ENCODE measurements at regions not wholly inside any gene's neighbourhood (a gene's known extent, or its start where the extent isn't known, plus 50 kb on each side); places are given as distances from the start of the nearest gene placed in this dataset.

- no peak overlapping the region for H3K9ac ChIP-seq
- H3K27ac Mint-ChIP-seq = no peak overlapping the region
- H3K4me1 Mint-ChIP-seq = no peaks in the 10 kb centered on the region
- H3K4me3 Mint-ChIP-seq = no peak overlapping the region
- no peaks in the 10 kb centered on the region for H3K4me1 ChIP-seq
- H2AFZ ChIP-seq (replicated peaks) = no peak overlapping the region
- H3K36me3 Mint-ChIP-seq = no peaks in the 10 kb centered on the region
- H3K9me3 Mint-ChIP-seq = no peaks in the 10 kb centered on the region
- H3K36me3 ChIP-seq = no peaks in the 10 kb centered on the region
- H3K27me3 Mint-ChIP-seq (ENCODE audit: insufficient read depth, low read depth) = no peaks in the 10 kb centered on the region
- H3F3A ChIP-seq (ENCODE audit: low read depth) = no peaks in the 10 kb centered on the region
- no peak overlapping the region for H3K4me3 ChIP-seq
- TF ChIP-seq CTCF (IDR thresholded peaks at IDR 0.05) = no peak
- TF ChIP-seq EZH2 (IDR thresholded peaks at IDR 0.05) = no peak
- no peaks in the 10 kb centered on the region for H3K9me3 ChIP-seq (ENCODE audit: low read depth)
- H3K27ac ChIP-seq = no peak overlapping the region
- no peaks in the 10 kb centered on the region for H3K79me2 ChIP-seq (ENCODE audit: low read depth)
- H3K27me3 ChIP-seq = no peaks in the 10 kb centered on the region
- no peaks in the 10 kb centered on the region for H4K20me1 ChIP-seq (ENCODE audit: low read depth)
- no peak overlapping the region for H3K4me2 ChIP-seq
- DNase-seq (ENCODE audit: low spot score) = no peak
Measured at GRCh38 chr1:104064399-104064798, 314.7 kb downstream of the AMY1C start.

GRCh38 chr1:104072915-104073371 lies 323.2 kb downstream of the AMY1C start:
- H4K20me1 ChIP-seq (ENCODE audit: low read depth) = no peaks in the 10 kb centered on the region
- no peaks in the 10 kb centered on the region for H3K4me1 ChIP-seq
- Mint-ChIP-seq H3K36me3 (no peaks in the 10 kb centered on the region), H3K27me3 (ENCODE audit: insufficient read depth, low read depth) (no peaks in the 10 kb centered on the region), H3K9me3 (no peaks in the 10 kb centered on the region), H3K27ac (no peak overlapping the region), H3K4me1 (no peaks in the 10 kb centered on the region), H3K4me3 (no peak overlapping the region)
- TF ChIP-seq EZH2 (IDR thresholded peaks at IDR 0.05) (no peak), CTCF (IDR thresholded peaks at IDR 0.05) (no peak), EZH2phosphoT487 (IDR thresholded peaks at IDR 0.05) (no peak)
- no peaks in the 10 kb centered on the region for H3K79me2 ChIP-seq (ENCODE audit: low read depth)
- no peak overlapping the region for H3K4me2 ChIP-seq
- H3K9me3 ChIP-seq (ENCODE audit: low read depth) = no peaks in the 10 kb centered on the region
- no peaks in the 10 kb centered on the region for H3K36me3 ChIP-seq
- no peaks in the 10 kb centered on the region for H3F3A ChIP-seq (ENCODE audit: low read depth)
- no peak overlapping the region for H3K27ac ChIP-seq
- no peak overlapping the region for H3K9ac ChIP-seq
- H3K27me3 ChIP-seq = no peaks in the 10 kb centered on the region
- no peak overlapping the region for H3K4me3 ChIP-seq
- DNase-seq (ENCODE audit: low spot score) = no peak
- no peak overlapping the region for H2AFZ ChIP-seq (replicated peaks)

GRCh38 chr1:104073463-104073902 lies 323.8 kb downstream of the AMY1C start:
- Mint-ChIP-seq H3K9me3 (no peaks in the 10 kb centered on the region), H3K27ac (no peak overlapping the region), H3K36me3 (no peaks in the 10 kb centered on the region), H3K27me3 (ENCODE audit: insufficient read depth, low read depth) (no peaks in the 10 kb centered on the region), H3K4me3 (no peak overlapping the region), H3K4me1 (no peaks in the 10 kb centered on the region)
- H2AFZ ChIP-seq (replicated peaks) = no peak overlapping the region
- no peaks in the 10 kb centered on the region for H3K27me3 ChIP-seq
- no peak overlapping the region for H3K27ac ChIP-seq
- H3K9me3 ChIP-seq (ENCODE audit: low read depth) = no peaks in the 10 kb centered on the region
- H3K4me3 ChIP-seq = no peak overlapping the region
- TF ChIP-seq CTCF (IDR thresholded peaks at IDR 0.05) (no peak), EZH2phosphoT487 (IDR thresholded peaks at IDR 0.05) (no peak), EZH2 (IDR thresholded peaks at IDR 0.05) (no peak)
- no peaks in the 10 kb centered on the region for H3K79me2 ChIP-seq (ENCODE audit: low read depth)
- no peaks in the 10 kb centered on the region for H3K4me1 ChIP-seq
- H3K36me3 ChIP-seq = no peaks in the 10 kb centered on the region
- DNase-seq (ENCODE audit: low spot score) = no peak
- no peaks in the 10 kb centered on the region for H4K20me1 ChIP-seq (ENCODE audit: low read depth)
- no peaks in the 10 kb centered on the region for H3F3A ChIP-seq (ENCODE audit: low read depth)
- H3K9ac ChIP-seq = no peak overlapping the region
- H3K4me2 ChIP-seq = no peak overlapping the region
